ENCODE measurements at regions not wholly inside any gene's neighbourhood (a gene's known extent, or its start where the extent isn't known, plus 50 kb on each side); places are given as distances from the start of the nearest gene placed in this dataset.
"Not testable (repeated sequence)": the region's sequence is repeated elsewhere in the genome, so short reads cannot be mapped to it uniquely, and the experiment has no call there.

GRCh38 chr19:30681162-30682100, 309.2 kb downstream of the ZNF536 start:
- in situ Hi-C loops (cut with MboI; ENCODE audit: low pct_unique_long_range_greater_than_20kb, low sequenced_read_pairs, unreplicated experiment), result loop anchor here (25.0 kb wide), 1 partner anchor 1531 kb away; no protein-coding TSS in a partner anchor
- DNase-seq (ENCODE audit: low spot score), result no peak
- TF ChIP-seq CTCF (IDR thresholded peaks at IDR 0.05; ENCODE audit: extremely low read depth, insufficient read depth, missing control alignments), result no peak

GRCh38 chr19:30680399-30680798, 308.2 kb downstream of the ZNF536 start:
- not testable (repeated sequence) for DNase-seq (ENCODE audit: low spot score)
- in situ Hi-C loops (cut with MboI; ENCODE audit: low pct_unique_long_range_greater_than_20kb, low sequenced_read_pairs, unreplicated experiment), result loop anchor here (25.0 kb wide), 1 partner anchor 1532 kb away; no protein-coding TSS in a partner anchor

GRCh38 chr19:30679789-30680188, 307.6 kb downstream of the ZNF536 start:
- in situ Hi-C loops (cut with MboI; ENCODE audit: low pct_unique_long_range_greater_than_20kb, low sequenced_read_pairs, unreplicated experiment), result loop anchor here (25.0 kb wide), 1 partner anchor 1533 kb away; no protein-coding TSS in a partner anchor
- DNase-seq (ENCODE audit: low spot score), result no peak
- TF ChIP-seq CTCF (IDR thresholded peaks at IDR 0.05; ENCODE audit: extremely low read depth, insufficient read depth, missing control alignments), result no peak

- TF ChIP-seq CTCF (IDR thresholded peaks at IDR 0.05; ENCODE audit: extremely low read depth, insufficient read depth, missing control alignments), result no peak
- DNase-seq (ENCODE audit: low spot score), result no peak
- in situ Hi-C loops (cut with MboI; ENCODE audit: low pct_unique_long_range_greater_than_20kb, low sequenced_read_pairs, unreplicated experiment), result loop anchor here (25.0 kb wide), 1 partner anchor 1533 kb away; no protein-coding TSS in a partner anchor
These were observed 307.0 kb downstream of the ZNF536 start for GRCh38 chr19:30679153-30679702.

GRCh38 chr19:30678168-30678567, 306.0 kb downstream of the ZNF536 start:
- TF ChIP-seq CTCF (IDR thresholded peaks at IDR 0.05; ENCODE audit: extremely low read depth, insufficient read depth, missing control alignments), result no peak
- no peak for DNase-seq (ENCODE audit: low spot score)
- in situ Hi-C loops (cut with MboI; ENCODE audit: low pct_unique_long_range_greater_than_20kb, low sequenced_read_pairs, unreplicated experiment), result loop anchor here (25.0 kb wide), 1 partner anchor 1534 kb away; no protein-coding TSS in a partner anchor

GRCh38 chr19:30677702-30678101, 305.5 kb downstream of the ZNF536 start:
- DNase-seq (ENCODE audit: low spot score), result no peak
- in situ Hi-C loops (cut with MboI; ENCODE audit: low pct_unique_long_range_greater_than_20kb, low sequenced_read_pairs, unreplicated experiment), result loop anchor here (25.0 kb wide), 1 partner anchor 1535 kb away; no protein-coding TSS in a partner anchor

More at GRCh38 chr19:30677702-30678101, 305.5 kb downstream of the ZNF536 start:
- TF ChIP-seq CTCF (IDR thresholded peaks at IDR 0.05; ENCODE audit: extremely low read depth, insufficient read depth, missing control alignments), result no peak
